Adrenal gland (tissue), 9 donors: ENCODE measurements at regions not wholly inside any gene's neighbourhood (a gene's known extent, or its start where the extent isn't known, plus 50 kb on each side); places are given as distances from the start of the nearest gene placed in this dataset.

Experiments
- DNase-seq, 7 donors: peaks; one replicate each; pipeline ENCODE4 v3.0.0-alpha.2; 2019 to 2020
- H3K27ac ChIP-seq, 5 donors: fragments of 200-600 bp; sonication (generic) in 4 of 5; 1 replicate in 3 of 5; 2 replicates in 2 of 5; pipeline versions ENCODE4 v1.5.1 to v1.8.0; 2016 to 2020; ENCODE audit warnings: mild to moderate bottlenecking in 1 of 5
- H3K27me3 ChIP-seq: fragments of 200-600 bp; 2 replicates; pipeline ENCODE4 v1.8.0; 2021
- H3K36me3 ChIP-seq, 2 donors: fragments of 200-600 bp; replicated peaks in 1 of 2; 1 replicate in 1 of 2; 2 replicates in 1 of 2; pipeline versions ENCODE4 v1.5.1 to v1.8.0; 2018 to 2022
- H3K4me1 ChIP-seq, 2 donors: fragments of 200-600 bp; replicated peaks in 1 of 2; 1 replicate in 1 of 2; 2 replicates in 1 of 2; pipeline versions ENCODE4 v1.5.1 to v1.8.0; 2018 to 2021
- H3K4me3 ChIP-seq, 4 donors: fragments of 200-600 bp; sonication (generic) in 3 of 4; one replicate each; pipeline ENCODE4 v1.5.1; 2016 to 2018
- H3K9me3 ChIP-seq, 3 donors: fragments of 200-600 bp; sonication (generic) in 1 of 3; replicated peaks in 1 of 3; 1 replicate in 2 of 3; 2 replicates in 1 of 3; pipeline versions ENCODE4 v1.5.1 to v1.8.0; 2016 to 2021
- CTCF ChIP-seq, 6 experiments: fragments of 450-650 bp in 4 of 6; fragments of 200-600 bp in 2 of 6; sonication (generic) in 1 of 6; IDR thresholded peaks; 1 replicate in 5 of 6; 2 replicates in 1 of 6; pipeline versions ENCODE4 v1.5.1 to v1.8.0; 2016 to 2021; ENCODE audit warnings: antibody characterized with exemption in 6 of 6, mild to moderate bottlenecking in 2 of 6, moderate library complexity in 1 of 6
- POLR2A ChIP-seq, 2 donors: fragments of 450-650 bp; IDR thresholded peaks; one replicate each; pipeline ENCODE4 v1.6.1; 2017; ENCODE audit warnings: antibody characterized with exemption in 2 of 2, mild to moderate bottlenecking in 2 of 2, moderate library complexity in 1 of 2
- WGBS, 4 donors: extraction: QIAGEN DNeasy Blood & Tissue Kit in 2 of 4; methylation state at CpG; one replicate each; pipeline versions ENCODE4 v1.1.5 to v1.1.7; 2013 to 2017; 5-methylcytosine and 5-hydroxymethylcytosine counted together
- intact Hi-C, 2 donors: fragments of 100-400 bp; cut with DNase I; formaldehyde crosslinking; loops; one replicate each; pipeline versions ENCODE4 v1.14.1 to v1.15.0; 2022 to 2023
- donor health status: healthy with polysubstance abuse.
- donor health status: Bipolar disorder and iron deficiency.
- donor health status: DM: yes; HTN: yes; CAD: no.
- donor health status: DM: no; HTN: no; CAD: no.
- donor health status: DM: no; HTN: no; CAD: no.

- H3K4me1 ChIP-seq: no peaks in the 10 kb centered on the region
- intact Hi-C loops: no loop called here
- no peak for TF ChIP-seq CTCF (IDR thresholded peaks at IDR 0.05)
- TF ChIP-seq POLR2A (IDR thresholded peaks at IDR 0.05): no peak
- no peak overlapping the region for H3K27ac ChIP-seq
- no peak overlapping the region for H3K4me3 ChIP-seq
- H3K27me3 ChIP-seq: no peaks in the 10 kb centered on the region
- 78 to 93% (median 88%) methylated on average over 5 of the region's 5 CpGs for WGBS, 4 donors
- H3K9me3 ChIP-seq: no peaks in the 10 kb centered on the region
- H3K36me3 ChIP-seq: no peaks in the 10 kb centered on the region
- no peak for DNase-seq
Observed at GRCh38 chr7:153088601-153089000, 329.0 kb downstream of the ACTR3B start.

GRCh38 chr7:153090209-153090608 is 330.7 kb downstream of the ACTR3B start:
- H3K36me3 ChIP-seq: no peaks in the 10 kb centered on the region
- intact Hi-C loops: no loop called here
- no peak overlapping the region for H3K4me3 ChIP-seq
- no peaks in the 10 kb centered on the region for H3K27me3 ChIP-seq
- H3K27ac ChIP-seq: no peak overlapping the region
- no peak for DNase-seq
- H3K9me3 ChIP-seq: no peaks in the 10 kb centered on the region
- WGBS, 4 donors: 91 to 94% (median 93%) methylated on average over 3 of the region's 3 CpGs
- no peak for TF ChIP-seq CTCF (IDR thresholded peaks at IDR 0.05)
- TF ChIP-seq POLR2A (IDR thresholded peaks at IDR 0.05): no peak
- no peaks in the 10 kb centered on the region for H3K4me1 ChIP-seq

- no peak for DNase-seq
- intact Hi-C loops: no loop called here
Observed at GRCh38 chr7:153090764-153091163, 331.2 kb downstream of the ACTR3B start.

GRCh38 chr7:153091477-153091876 is 331.9 kb downstream of the ACTR3B start:
- H3K36me3 ChIP-seq: no peaks in the 10 kb centered on the region
- 71 to 79% (median 75%) methylated on average over 12 to 13 of the region's 13 CpGs for WGBS, 4 donors
- H3K4me3 ChIP-seq: no peak overlapping the region
- no peaks in the 10 kb centered on the region for H3K9me3 ChIP-seq
- intact Hi-C loops: no loop called here
- no peaks in the 10 kb centered on the region for H3K4me1 ChIP-seq
- no peak for DNase-seq
- H3K27me3 ChIP-seq: no peaks in the 10 kb centered on the region
- TF ChIP-seq POLR2A (IDR thresholded peaks at IDR 0.05) (no peak), CTCF (IDR thresholded peaks at IDR 0.05) (no peak)
- H3K27ac ChIP-seq: no peak overlapping the region

More at GRCh38 chr7:153090764-153091163, 331.2 kb downstream of the ACTR3B start:
- Histone ChIP-seq H3K4me3 (no peak overlapping the region), H3K4me1 (no peaks in the 10 kb centered on the region), H3K36me3 (no peaks in the 10 kb centered on the region), H3K9me3 (no peaks in the 10 kb centered on the region), H3K27me3 (no peaks in the 10 kb centered on the region), H3K27ac (no peak overlapping the region)
- TF ChIP-seq POLR2A (IDR thresholded peaks at IDR 0.05) (no peak), CTCF (IDR thresholded peaks at IDR 0.05) (no peak)
- 77 to 85% (median 84%) methylated on average over 2 of the region's 2 CpGs for WGBS, 4 donors
